Effector CD8-positive, alpha-beta T cell (primary cell): ENCODE measurements at regions not wholly inside any gene's neighbourhood (a gene's known extent, or its start where the extent isn't known, plus 50 kb on each side); places are given as distances from the start of the nearest gene placed in this dataset.

Experiments used
- DNase-seq: peaks from one replicate; lab custom pipeline; 2025; lab: John Stamatoyannopoulos, UW

GRCh38 chr9:29659736-29660135 is 2086.5 kb upstream of the C9orf72 start:
- no peak for DNase-seq

GRCh38 chr9:29668732-29669131 is 2095.5 kb upstream of the C9orf72 start:
- no peak for DNase-seq

- DNase-seq: no peak
Observed at GRCh38 chr9:29669613-29670012, 2096.3 kb upstream of the C9orf72 start.

GRCh38 chr9:29685531-29685930 is 2112.2 kb upstream of the C9orf72 start:
- no peak for DNase-seq

GRCh38 chr9:29691145-29691544 is 2117.9 kb upstream of the C9orf72 start:
- DNase-seq: no peak

- no peak for DNase-seq
Observed at GRCh38 chr9:29691758-29692407, 2118.6 kb upstream of the C9orf72 start.

GRCh38 chr9:29697011-29697410 is 2123.7 kb upstream of the C9orf72 start:
- DNase-seq: no peak

- no peak for DNase-seq
Observed at GRCh38 chr9:29701559-29701958, 2128.3 kb upstream of the C9orf72 start.

- no peak for DNase-seq
Observed at GRCh38 chr9:29701971-29702370, 2128.7 kb upstream of the C9orf72 start.

GRCh38 chr9:29714860-29715259 is 2141.6 kb upstream of the C9orf72 start:
- no peak for DNase-seq

GRCh38 chr9:29717631-29718030 is 2144.3 kb upstream of the C9orf72 start:
- DNase-seq: no peak

- DNase-seq: no peak
Observed at GRCh38 chr9:29730163-29730562, 2156.9 kb upstream of the C9orf72 start.

GRCh38 chr9:29740518-29740917 is 2167.2 kb upstream of the C9orf72 start:
- DNase-seq: no peak

GRCh38 chr9:29741169-29741568 is 2167.9 kb upstream of the C9orf72 start:
- no peak for DNase-seq

GRCh38 chr9:29750062-29750461 is 2176.8 kb upstream of the C9orf72 start:
- no peak for DNase-seq

- DNase-seq: no peak
Observed at GRCh38 chr9:29751226-29751625, 2177.9 kb upstream of the C9orf72 start.

GRCh38 chr9:29753638-29754037 is 2180.4 kb upstream of the C9orf72 start:
- DNase-seq: no peak

- no peak for DNase-seq
Observed at GRCh38 chr9:29769019-29769418, 2195.7 kb upstream of the C9orf72 start.

- DNase-seq: no peak
Observed at GRCh38 chr9:29773676-29774075, 2200.4 kb upstream of the C9orf72 start.

GRCh38 chr9:29775491-29775890 is 2202.2 kb upstream of the C9orf72 start:
- no peak for DNase-seq

- DNase-seq: no peak
Observed at GRCh38 chr9:29778281-29778849, 2205.1 kb upstream of the C9orf72 start.

- no peak for DNase-seq
Observed at GRCh38 chr9:29793970-29794369, 2220.7 kb upstream of the C9orf72 start.

GRCh38 chr9:29796291-29796952 is 2223.1 kb upstream of the C9orf72 start:
- DNase-seq: no peak
